Esophagus squamous epithelium (tissue), 5 donors: ENCODE measurements at regions not wholly inside any gene's neighbourhood (a gene's known extent, or its start where the extent isn't known, plus 50 kb on each side); places are given as distances from the start of the nearest gene placed in this dataset.
A peak's percentile ranks its signal among the peaks of the same experiment; 100 is the strongest.

Experiments
- DNase-seq: peaks from one replicate; lab custom pipeline; 2025; lab: John Stamatoyannopoulos, UW
- H3K27ac ChIP-seq, 4 donors: fragments of 200-600 bp; sonication (generic); one replicate each; pipeline ENCODE4 v1.5.1; 2016 to 2019; ENCODE audit warnings: mild to moderate bottlenecking in 1 of 4
- H3K27me3 ChIP-seq, 4 donors: fragments of 200-600 bp; sonication (generic); 1 replicate in 3 of 4; 2 replicates in 1 of 4; pipeline versions ENCODE4 v1.5.1 to v1.6.0; 2017 to 2021; ENCODE audit warnings: antibody characterized with exemption in 1 of 4
- H3K36me3 ChIP-seq, 3 donors: fragments of 200-600 bp; sonication (generic); one replicate each; pipeline ENCODE4 v1.5.1; 2016 to 2019
- H3K4me1 ChIP-seq, 3 donors: fragments of 200-600 bp; sonication (generic); one replicate each; pipeline ENCODE4 v1.5.1; 2017 to 2019
- H3K4me3 ChIP-seq, 4 donors: fragments of 200-600 bp; sonication (generic); 1 replicate in 3 of 4; 2 replicates in 1 of 4; pipeline ENCODE4 v1.5.1; 2016 to 2019; ENCODE audit warnings: mild to moderate bottlenecking in 2 of 4, moderate library complexity in 1 of 4
- H3K9me3 ChIP-seq, 3 donors: fragments of 200-600 bp; sonication (generic); one replicate each; pipeline ENCODE4 v1.5.1; 2016 to 2019
- CTCF ChIP-seq, 6 experiments: fragments of 450-650 bp in 4 of 6; fragments of 200-600 bp in 2 of 6; sonication (generic) in 2 of 6; IDR thresholded peaks; one replicate each; pipeline ENCODE4 v1.5.1; 2016 to 2019; ENCODE audit warnings: antibody characterized with exemption in 6 of 6, mild to moderate bottlenecking in 4 of 6, moderate library complexity in 4 of 6
- POLR2A ChIP-seq, 4 donors: fragments of 450-650 bp; IDR thresholded peaks; one replicate each; pipeline ENCODE4 v1.6.1; 2017; ENCODE audit warnings: antibody characterized with exemption in 4 of 4, mild to moderate bottlenecking in 4 of 4, moderate library complexity in 3 of 4
- WGBS, 2 donors: methylation state at CpG; one replicate each; pipeline ENCODE4 v1.1.5; 2018; 5-methylcytosine and 5-hydroxymethylcytosine counted together
- intact Hi-C: fragments of 100-400 bp; cut with DNase I; formaldehyde crosslinking; loops from one replicate; pipeline ENCODE4 v1.15.0; 2022
- donor health status: DM: yes; HTN: yes; CAD: no.

GRCh38 chr1:50343323-50343722 is 79.9 kb downstream of the DMRTA2 start:
- Histone ChIP-seq H3K9me3 (peaks cover 0 to 5% (median 3%) of the 10 kb centered on the region in 3 donors), H3K36me3 (no peaks in the 10 kb centered on the region), H3K4me3 (no peak overlapping the region), H3K27ac (no peak overlapping the region), H3K27me3 (peaks cover 0 to 89% (median 0%) of the 10 kb centered on the region in 4 donors), H3K4me1 (no peaks in the 10 kb centered on the region)
- intact Hi-C loops, result no loop called here
- TF ChIP-seq CTCF (IDR thresholded peaks at IDR 0.05), result no peak
- TF ChIP-seq POLR2A (IDR thresholded peaks at IDR 0.05), result no peak
- no peak for DNase-seq
- 35 to 55% methylated on average over 5 of the region's 5 CpGs for WGBS, 2 donors

GRCh38 chr1:50342525-50342924 is 80.7 kb downstream of the DMRTA2 start:
- no peak overlapping the region for H3K4me3 ChIP-seq
- no peak for DNase-seq
- H3K27me3 ChIP-seq, result peaks cover 0 to 90% (median 0%) of the 10 kb centered on the region in 4 donors
- H3K9me3 ChIP-seq, result peaks cover 0 to 5% (median 3%) of the 10 kb centered on the region in 3 donors
- intact Hi-C loops, result no loop called here
- no peaks in the 10 kb centered on the region for H3K36me3 ChIP-seq
- H3K4me1 ChIP-seq, result no peaks in the 10 kb centered on the region
- H3K27ac ChIP-seq, result no peak overlapping the region
- TF ChIP-seq CTCF (IDR thresholded peaks at IDR 0.05) (no peak), POLR2A (IDR thresholded peaks at IDR 0.05) (no peak)

- WGBS, 2 donors, result 38 to 45% methylated on average over 1 to 2 of the region's 5 CpGs
- DNase-seq, result no peak
- peaks cover 0 to 88% (median 4%) of the 10 kb centered on the region in 4 donors for H3K27me3 ChIP-seq
- no peak overlapping the region for H3K4me3 ChIP-seq
- no peak for TF ChIP-seq CTCF (IDR thresholded peaks at IDR 0.05)
- TF ChIP-seq POLR2A (IDR thresholded peaks at IDR 0.05), result no peak
- no peak overlapping the region for H3K27ac ChIP-seq
- H3K4me1 ChIP-seq, result peaks cover 3 to 14% (median 7%) of the 10 kb centered on the region in 3 donors
- intact Hi-C loops, result no loop called here
- H3K36me3 ChIP-seq, result no peaks in the 10 kb centered on the region
- no peaks in the 10 kb centered on the region for H3K9me3 ChIP-seq
These were observed 88.2 kb downstream of the DMRTA2 start for GRCh38 chr1:50335036-50335435.

- peaks cover 0 to 84% (median 4%) of the 10 kb centered on the region in 4 donors for H3K27me3 ChIP-seq
- no peak for DNase-seq
- TF ChIP-seq CTCF (IDR thresholded peaks at IDR 0.05), result peak in 4 of 6 experiments; percentile 48 to 69 (median 52)
- TF ChIP-seq POLR2A (IDR thresholded peaks at IDR 0.05), result no peak
- intact Hi-C loops, result no loop called here
- H3K36me3 ChIP-seq, result no peaks in the 10 kb centered on the region
- 20 to 31% methylated on average over 1 to 4 of the region's 37 CpGs for WGBS, 2 donors
- no peak overlapping the region for H3K27ac ChIP-seq
- peak overlapping the region; percentile 31 to 65 (median 40) for H3K4me3 ChIP-seq
- H3K9me3 ChIP-seq, result no peaks in the 10 kb centered on the region
- H3K4me1 ChIP-seq, result peaks cover 3 to 14% (median 7%) of the 10 kb centered on the region in 3 donors
These were observed 89.7 kb downstream of the DMRTA2 start for GRCh38 chr1:50333595-50333974.

- H3K4me3 ChIP-seq, result peak overlapping the region; percentile 31 to 65 (median 40)
- no peak for DNase-seq
- H3K4me1 ChIP-seq, result peaks cover 3 to 14% (median 7%) of the 10 kb centered on the region in 3 donors
- TF ChIP-seq CTCF (IDR thresholded peaks at IDR 0.05), result peak; percentile 20 to 87 (median 76)
- no peak for TF ChIP-seq POLR2A (IDR thresholded peaks at IDR 0.05)
- WGBS, 2 donors, result no CpG with 5 or more reads among the region's 56 CpGs
- H3K27ac ChIP-seq, result no peak overlapping the region
- no peaks in the 10 kb centered on the region for H3K9me3 ChIP-seq
- no peaks in the 10 kb centered on the region for H3K36me3 ChIP-seq
- H3K27me3 ChIP-seq, result peaks cover 0 to 83% (median 4%) of the 10 kb centered on the region in 4 donors
- intact Hi-C loops, result no loop called here
These were observed 90.2 kb downstream of the DMRTA2 start for GRCh38 chr1:50332941-50333594.
